Heart right ventricle (tissue), 16 donors: ENCODE measurements at regions not wholly inside any gene's neighbourhood (a gene's known extent, or its start where the extent isn't known, plus 50 kb on each side); places are given as distances from the start of the nearest gene placed in this dataset.

Experiments
- ATAC-seq, 8 donors: fragments of 200-7000 bp; cut with Tn5 transposase; one replicate each; pipeline ENCODE4 v1.9.1; 2020; ENCODE audit warnings: mild to moderate bottlenecking in 8 of 8, moderate library complexity in 8 of 8, moderate number of reproducible peaks in 1 of 8
- DNase-seq, 2 donors: peaks; one replicate each; pipeline ENCODE4 v3.0.0-alpha.2; 2020
- H3K27ac ChIP-seq, 10 donors: fragments of 200-600 bp; sonication (generic) in 2 of 10; one replicate each; pipeline versions ENCODE4 v1.5.0 to v1.8.0; 2020 to 2022; ENCODE audit warnings: mild to moderate bottlenecking in 3 of 10
- H3K27me3 ChIP-seq, 7 donors: fragments of 200-600 bp; one replicate each; pipeline ENCODE4 v1.8.0; 2021 to 2022; ENCODE audit warnings: mild to moderate bottlenecking in 2 of 7
- H3K36me3 ChIP-seq, 9 donors: fragments of 200-600 bp; sonication (generic) in 1 of 9; one replicate each; pipeline versions ENCODE4 v1.5.0 to v1.8.0; 2020 to 2022; ENCODE audit warnings: mild to moderate bottlenecking in 2 of 9
- H3K4me1 ChIP-seq, 9 donors: fragments of 200-600 bp; sonication (generic) in 1 of 9; one replicate each; pipeline versions ENCODE4 v1.5.0 to v1.8.0; 2020 to 2022; ENCODE audit warnings: mild to moderate bottlenecking in 4 of 9
- H3K4me3 ChIP-seq, 10 donors: fragments of 200-600 bp; sonication (generic) in 2 of 10; one replicate each; pipeline versions ENCODE4 v1.5.0 to v1.8.0; 2020 to 2022; ENCODE audit warnings: mild to moderate bottlenecking in 7 of 10, moderate library complexity in 2 of 10
- H3K9me3 ChIP-seq, 11 donors: fragments of 200-600 bp in 10 of 11; sonication (generic) in 2 of 11; one replicate each; pipeline versions ENCODE4 v1.5.0 to v1.8.0; 2013 to 2022; ENCODE audit warnings: mild to moderate bottlenecking in 2 of 11, control low read depth in 1 of 11, moderate library complexity in 1 of 11
- CTCF ChIP-seq, 9 donors: fragments of 200-600 bp; sonication (generic) in 2 of 9; IDR thresholded peaks; one replicate each; pipeline versions ENCODE4 v1.5.0 to v1.8.0; 2021 to 2022; ENCODE audit warnings: antibody characterized with exemption in 9 of 9, mild to moderate bottlenecking in 5 of 9, moderate library complexity in 1 of 9
- WGBS, 2 donors: extraction: QIAGEN DNeasy Blood & Tissue Kit; methylation state at CpG; one replicate each; pipeline ENCODE4 v1.1.7; 2013; ENCODE audit warnings: inconsistent platforms in 1 of 2; 5-methylcytosine and 5-hydroxymethylcytosine counted together
- intact Hi-C, 10 donors: fragments of 100-400 bp; cut with DNase I; formaldehyde crosslinking; loops; one replicate each; pipeline versions ENCODE4 v1.11.1 to v1.14.2; 2022
- donor health status: Arrhythmogenic right ventricular cardiomyopathy.
- donor health status: ischemic (EF 13 %, LVEDD 7.1; RV severe dilation, severe dysfunction).
- donor health status: healthy with polysubstance abuse.
- donor health status: DM: no; HTN: yes; CAD: no.
- donor health status: DM: no; HTN: no; CAD: no.
- donor health status: ischemic (EF 25% LVEDD 6.9; RV normal size, moderate dysfunction).
- donor health status: ischemic (EF 25% LVEDD 5.7; RV mildly dilated, moderate dysfunction).
- donor health status: healthy.
- donor health status: DM: yes; HTN: yes; CAD: no.
- donor health status: Ischemic cardiomyopathy.
- donor health status: ischemic (EF 35%, LVEDD 5.7; RV mildly dilated, moderate dysfunction).
- donor health status: nonischemic (EF 11% LVEDD 7.7; RV severe dilation, severe dysfunction).
- donor health status: DM: yes; HTN: yes; CAD: no.
- donor health status: PGD.
- donor health status: ischemic (EF 29% LVEDD 5.4; RV normal size, mild dysfunction).
- donor health status: nonischemic (EF 23%, LVEDD 6.1; RV moderate dilation, normal function).

GRCh38 chr21:31473685-31474345 is 129.8 kb upstream of the TIAM1 start:
- DNase-seq (no peak), ATAC-seq (no peak)
- Histone ChIP-seq H3K36me3 (no peaks in the 10 kb centered on the region), H3K9me3 (no peaks in the 10 kb centered on the region), H3K4me1 (no peaks in the 10 kb centered on the region), H3K4me3 (no peak overlapping the region), H3K27me3 (peaks cover 0 to 11% (median 0%) of the 10 kb centered on the region in 7 donors), H3K27ac (no peak overlapping the region)
- WGBS, 2 donors: 79 to 84% methylated on average over 8 of the region's 8 CpGs
- intact Hi-C loops: no loop called here
- no peak for TF ChIP-seq CTCF (IDR thresholded peaks at IDR 0.05)

- Histone ChIP-seq H3K4me1 (no peaks in the 10 kb centered on the region), H3K27ac (no peak overlapping the region), H3K4me3 (no peak overlapping the region), H3K9me3 (no peaks in the 10 kb centered on the region), H3K36me3 (no peaks in the 10 kb centered on the region), H3K27me3 (peaks cover 0 to 11% (median 0%) of the 10 kb centered on the region in 7 donors)
- intact Hi-C loops: no loop called here
- WGBS, 2 donors: 91 to 92% methylated on average over 4 of the region's 4 CpGs
- no peak for DNase-seq
- ATAC-seq: no peak
- no peak for TF ChIP-seq CTCF (IDR thresholded peaks at IDR 0.05)
These were observed 127.8 kb upstream of the TIAM1 start for GRCh38 chr21:31471865-31472264.

GRCh38 chr21:31470896-31471694 is 127.0 kb upstream of the TIAM1 start:
- ATAC-seq (no peak), DNase-seq (no peak)
- H3K4me1 ChIP-seq: no peaks in the 10 kb centered on the region
- no peak for TF ChIP-seq CTCF (IDR thresholded peaks at IDR 0.05)
- no peak overlapping the region for H3K4me3 ChIP-seq
- no peaks in the 10 kb centered on the region for H3K9me3 ChIP-seq
- peaks cover 0 to 11% (median 0%) of the 10 kb centered on the region in 7 donors for H3K27me3 ChIP-seq
- no peak overlapping the region for H3K27ac ChIP-seq
- 32 to 48% methylated on average over 19 of the region's 19 CpGs for WGBS, 2 donors
- no peaks in the 10 kb centered on the region for H3K36me3 ChIP-seq
- intact Hi-C loops: no loop called here

- no peak overlapping the region for H3K4me3 ChIP-seq
- 89% methylated on average over 10 of the region's 10 CpGs for WGBS, 2 donors
- H3K36me3 ChIP-seq: no peaks in the 10 kb centered on the region
- H3K27me3 ChIP-seq: no peaks in the 10 kb centered on the region
- no peaks in the 10 kb centered on the region for H3K9me3 ChIP-seq
- no peak overlapping the region for H3K27ac ChIP-seq
- H3K4me1 ChIP-seq: no peaks in the 10 kb centered on the region
- no peak for TF ChIP-seq CTCF (IDR thresholded peaks at IDR 0.05)
- ATAC-seq: no peak
- no peak for DNase-seq
- intact Hi-C loops: no loop called here
These were observed 116.9 kb upstream of the TIAM1 start for GRCh38 chr21:31460980-31461379.
